ENCODE measurements at regions not wholly inside any gene's neighbourhood (a gene's known extent, or its start where the extent isn't known, plus 50 kb on each side); places are given as distances from the start of the nearest gene placed in this dataset.

DNA sequence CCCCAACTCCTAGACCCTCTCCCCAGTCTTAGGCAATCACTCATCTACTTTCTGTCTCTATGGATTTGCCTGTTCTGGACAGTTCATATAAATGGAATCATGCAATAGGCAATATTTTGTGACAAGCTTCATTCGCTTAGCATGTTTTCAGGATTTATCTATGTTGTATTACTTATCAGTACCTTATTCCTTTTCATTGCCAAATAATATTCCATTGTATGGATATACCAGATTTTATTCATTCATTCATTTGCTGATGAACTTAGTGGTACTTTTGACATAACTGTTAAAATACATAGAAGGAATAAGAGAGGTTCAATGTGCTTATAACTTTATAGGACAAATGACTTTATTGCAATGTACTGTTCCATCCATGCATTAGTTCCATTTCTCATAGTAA lies 231.0 kb downstream of the SNX10 start:
- Histone ChIP-seq H3K27me3 (ENCODE audit: insufficient read depth, poor library complexity, severe bottlenecking) (no peaks in the 10 kb centered on the region), H3K27ac (replicated peaks) (no peak overlapping the region), H3K4me3 (replicated peaks; ENCODE audit: insufficient read depth, low read length) (no peak overlapping the region)
- TF ChIP-seq GABPA (IDR thresholded peaks at IDR 0.05; ENCODE audit: low read depth): no peak
- TF ChIP-seq, protein P1, sequence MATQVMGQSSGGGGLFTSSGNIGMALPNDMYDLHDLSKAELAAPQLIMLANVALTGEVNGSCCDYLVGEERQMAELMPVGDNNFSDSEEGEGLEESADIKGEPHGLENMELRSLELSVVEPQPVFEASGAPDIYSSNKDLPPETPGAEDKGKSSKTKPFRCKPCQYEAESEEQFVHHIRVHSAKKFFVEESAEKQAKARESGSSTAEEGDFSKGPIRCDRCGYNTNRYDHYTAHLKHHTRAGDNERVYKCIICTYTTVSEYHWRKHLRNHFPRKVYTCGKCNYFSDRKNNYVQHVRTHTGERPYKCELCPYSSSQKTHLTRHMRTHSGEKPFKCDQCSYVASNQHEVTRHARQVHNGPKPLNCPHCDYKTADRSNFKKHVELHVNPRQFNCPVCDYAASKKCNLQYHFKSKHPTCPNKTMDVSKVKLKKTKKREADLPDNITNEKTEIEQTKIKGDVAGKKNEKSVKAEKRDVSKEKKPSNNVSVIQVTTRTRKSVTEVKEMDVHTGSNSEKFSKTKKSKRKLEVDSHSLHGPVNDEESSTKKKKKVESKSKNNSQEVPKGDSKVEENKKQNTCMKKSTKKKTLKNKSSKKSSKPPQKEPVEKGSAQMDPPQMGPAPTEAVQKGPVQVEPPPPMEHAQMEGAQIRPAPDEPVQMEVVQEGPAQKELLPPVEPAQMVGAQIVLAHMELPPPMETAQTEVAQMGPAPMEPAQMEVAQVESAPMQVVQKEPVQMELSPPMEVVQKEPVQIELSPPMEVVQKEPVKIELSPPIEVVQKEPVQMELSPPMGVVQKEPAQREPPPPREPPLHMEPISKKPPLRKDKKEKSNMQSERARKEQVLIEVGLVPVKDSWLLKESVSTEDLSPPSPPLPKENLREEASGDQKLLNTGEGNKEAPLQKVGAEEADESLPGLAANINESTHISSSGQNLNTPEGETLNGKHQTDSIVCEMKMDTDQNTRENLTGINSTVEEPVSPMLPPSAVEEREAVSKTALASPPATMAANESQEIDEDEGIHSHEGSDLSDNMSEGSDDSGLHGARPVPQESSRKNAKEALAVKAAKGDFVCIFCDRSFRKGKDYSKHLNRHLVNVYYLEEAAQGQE (IDR thresholded peaks at IDR 0.05; ENCODE audit: insufficient replicate concordance, low read depth): no peak
- no peak for TF ChIP-seq POLR2AphosphoS5 (IDR thresholded peaks at IDR 0.05; ENCODE audit: low read depth)
- TF ChIP-seq, protein P2, sequence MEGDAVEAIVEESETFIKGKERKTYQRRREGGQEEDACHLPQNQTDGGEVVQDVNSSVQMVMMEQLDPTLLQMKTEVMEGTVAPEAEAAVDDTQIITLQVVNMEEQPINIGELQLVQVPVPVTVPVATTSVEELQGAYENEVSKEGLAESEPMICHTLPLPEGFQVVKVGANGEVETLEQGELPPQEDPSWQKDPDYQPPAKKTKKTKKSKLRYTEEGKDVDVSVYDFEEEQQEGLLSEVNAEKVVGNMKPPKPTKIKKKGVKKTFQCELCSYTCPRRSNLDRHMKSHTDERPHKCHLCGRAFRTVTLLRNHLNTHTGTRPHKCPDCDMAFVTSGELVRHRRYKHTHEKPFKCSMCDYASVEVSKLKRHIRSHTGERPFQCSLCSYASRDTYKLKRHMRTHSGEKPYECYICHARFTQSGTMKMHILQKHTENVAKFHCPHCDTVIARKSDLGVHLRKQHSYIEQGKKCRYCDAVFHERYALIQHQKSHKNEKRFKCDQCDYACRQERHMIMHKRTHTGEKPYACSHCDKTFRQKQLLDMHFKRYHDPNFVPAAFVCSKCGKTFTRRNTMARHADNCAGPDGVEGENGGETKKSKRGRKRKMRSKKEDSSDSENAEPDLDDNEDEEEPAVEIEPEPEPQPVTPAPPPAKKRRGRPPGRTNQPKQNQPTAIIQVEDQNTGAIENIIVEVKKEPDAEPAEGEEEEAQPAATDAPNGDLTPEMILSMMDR (IDR thresholded peaks at IDR 0.05; ENCODE audit: insufficient read depth, low read length): no peak
- no peak for TF ChIP-seq SPI1 (IDR thresholded peaks at IDR 0.05; ENCODE audit: borderline replicate concordance, low read depth)
- DNase-seq (ENCODE audit: low read depth in 1 of 2, low spot score in 1 of 2): no peak

DNA sequence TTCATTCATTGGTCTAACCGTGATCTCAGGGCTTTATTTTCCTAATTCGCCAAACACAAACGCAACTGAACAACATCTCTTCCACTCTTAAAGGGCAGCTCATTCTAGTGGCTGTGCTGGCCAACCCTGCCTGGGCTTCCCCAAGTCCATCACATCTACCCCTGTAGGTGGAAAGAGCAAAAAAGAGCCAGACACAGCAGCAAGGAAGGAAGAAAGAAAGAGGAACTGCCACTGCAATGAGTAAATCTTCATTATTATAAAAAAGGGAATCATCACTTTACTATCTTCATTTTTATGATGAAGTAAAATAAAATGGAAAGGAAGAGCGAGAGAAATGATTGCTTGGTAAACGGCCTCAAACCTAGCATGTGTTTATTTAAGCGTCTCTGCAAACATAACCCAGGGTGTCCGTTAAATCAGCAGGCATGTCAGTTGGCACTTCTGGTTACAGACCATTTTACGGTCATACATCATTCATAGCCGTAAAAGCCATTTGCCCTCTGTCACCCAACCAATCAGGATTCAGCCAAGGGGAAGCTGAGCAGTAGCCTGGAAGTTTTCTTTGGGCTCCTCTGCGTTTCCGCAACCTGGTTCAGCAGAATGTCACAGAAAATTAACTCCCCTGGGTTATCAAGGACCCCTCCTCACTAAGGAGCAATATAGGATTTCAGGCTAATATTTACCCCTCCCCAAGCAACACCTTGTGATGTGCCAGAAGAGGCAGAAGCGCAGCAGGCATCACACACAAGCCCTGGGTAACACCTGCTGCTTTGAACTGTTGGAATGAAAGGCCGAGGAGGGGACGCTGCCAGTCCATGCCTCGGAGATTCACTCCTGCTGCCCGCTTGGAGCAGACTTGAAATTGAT lies 234.0 kb downstream of the SNX10 start:
- no peak for DNase-seq (ENCODE audit: low read depth in 1 of 2, low spot score in 1 of 2)
- Histone ChIP-seq H3K27ac (replicated peaks) (no peak overlapping the region), H3K4me3 (replicated peaks; ENCODE audit: insufficient read depth, low read length) (no peak overlapping the region), H3K27me3 (ENCODE audit: insufficient read depth, poor library complexity, severe bottlenecking) (no peaks in the 10 kb centered on the region)
- no peak for TF ChIP-seq POLR2AphosphoS5 (IDR thresholded peaks at IDR 0.05; ENCODE audit: low read depth)
- TF ChIP-seq SPI1 (IDR thresholded peaks at IDR 0.05; ENCODE audit: borderline replicate concordance, low read depth): peak; percentile 94
- TF ChIP-seq, protein P2 (IDR thresholded peaks at IDR 0.05; ENCODE audit: insufficient read depth, low read length): no peak

DNA sequence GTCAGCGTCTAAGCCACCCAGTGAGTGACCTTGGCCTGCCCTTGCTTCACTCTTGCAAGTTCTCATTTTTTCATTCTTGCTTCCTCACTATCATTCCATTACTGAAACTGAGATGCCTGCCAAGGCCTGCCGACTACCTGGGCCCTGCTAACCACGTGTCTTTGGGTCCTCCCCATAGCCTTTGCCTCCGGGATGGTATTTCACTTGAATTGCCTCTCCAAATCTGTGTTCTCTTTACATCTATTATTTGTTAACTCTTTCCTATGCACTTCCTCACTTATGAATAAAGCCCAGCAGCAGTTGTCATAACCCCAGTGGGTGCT lies 234.6 kb downstream of the SNX10 start:
- DNase-seq (ENCODE audit: low read depth in 1 of 2, low spot score in 1 of 2): no peak
- H3K4me3 ChIP-seq (replicated peaks; ENCODE audit: insufficient read depth, low read length): no peak overlapping the region
- H3K27ac ChIP-seq (replicated peaks): no peak overlapping the region
- no peaks in the 10 kb centered on the region for H3K27me3 ChIP-seq (ENCODE audit: insufficient read depth, poor library complexity, severe bottlenecking)
- TF ChIP-seq, protein P2 (IDR thresholded peaks at IDR 0.05; ENCODE audit: insufficient read depth, low read length): no peak
- TF ChIP-seq, protein P1 (IDR thresholded peaks at IDR 0.05; ENCODE audit: insufficient replicate concordance, low read depth): no peak
- TF ChIP-seq SPI1 (IDR thresholded peaks at IDR 0.05; ENCODE audit: borderline replicate concordance, low read depth) (no peak), POLR2AphosphoS5 (IDR thresholded peaks at IDR 0.05; ENCODE audit: low read depth) (no peak), GABPA (IDR thresholded peaks at IDR 0.05; ENCODE audit: low read depth) (no peak)

All from HL-60 (cell line).